ENCODE measurements at regions not wholly inside any gene's neighbourhood (a gene's known extent, or its start where the extent isn't known, plus 50 kb on each side); places are given as distances from the start of the nearest gene placed in this dataset.

GRCh38 chr10:101290431-101290830 is 61.2 kb upstream of the LBX1 start:
- peak overlapping the region; percentile 45 for H3K4me3 ChIP-seq (ENCODE audit: low read depth, low read length)
- H3K27me3 ChIP-seq (ENCODE audit: control insufficient read depth, insufficient read depth, low read length), result peaks cover 73% of the 10 kb centered on the region
- H3K9ac ChIP-seq (ENCODE audit: low read depth, low read length), result no peak overlapping the region
- H3K36me3 ChIP-seq (ENCODE audit: control insufficient read depth, insufficient read depth, low read length), result no peaks in the 10 kb centered on the region
- peaks cover 21% of the 10 kb centered on the region for H3K4me1 ChIP-seq (ENCODE audit: control insufficient read depth, insufficient read depth, low read length)
- H3K9me3 ChIP-seq (ENCODE audit: control insufficient read depth, insufficient read depth, low read length), result no peaks in the 10 kb centered on the region

GRCh38 chr10:101290881-101291280 is 61.6 kb upstream of the LBX1 start:
- Histone ChIP-seq H3K36me3 (ENCODE audit: control insufficient read depth, insufficient read depth, low read length) (no peaks in the 10 kb centered on the region), H3K9ac (ENCODE audit: low read depth, low read length) (no peak overlapping the region), H3K9me3 (ENCODE audit: control insufficient read depth, insufficient read depth, low read length) (no peaks in the 10 kb centered on the region), H3K4me1 (ENCODE audit: control insufficient read depth, insufficient read depth, low read length) (peaks cover 21% of the 10 kb centered on the region), H3K4me3 (ENCODE audit: low read depth, low read length) (peak overlapping the region; percentile 75), H3K27me3 (ENCODE audit: control insufficient read depth, insufficient read depth, low read length) (peaks cover 76% of the 10 kb centered on the region)

GRCh38 chr10:101291331-101292193 is 62.3 kb upstream of the LBX1 start:
- no peaks in the 10 kb centered on the region for H3K9me3 ChIP-seq (ENCODE audit: control insufficient read depth, insufficient read depth, low read length)
- peak overlapping the region; percentile 75 for H3K4me3 ChIP-seq (ENCODE audit: low read depth, low read length)
- no peak overlapping the region for H3K9ac ChIP-seq (ENCODE audit: low read depth, low read length)
- H3K27me3 ChIP-seq (ENCODE audit: control insufficient read depth, insufficient read depth, low read length), result peaks cover 77% of the 10 kb centered on the region
- no peaks in the 10 kb centered on the region for H3K36me3 ChIP-seq (ENCODE audit: control insufficient read depth, insufficient read depth, low read length)
- H3K4me1 ChIP-seq (ENCODE audit: control insufficient read depth, insufficient read depth, low read length), result peaks cover 16% of the 10 kb centered on the region

GRCh38 chr10:101292194-101293006 is 61.6 kb upstream of the BTRC start:
- no peaks in the 10 kb centered on the region for H3K9me3 ChIP-seq (ENCODE audit: control insufficient read depth, insufficient read depth, low read length)
- peaks cover 80% of the 10 kb centered on the region for H3K27me3 ChIP-seq (ENCODE audit: control insufficient read depth, insufficient read depth, low read length)
- peak overlapping the region; percentile 75 for H3K4me3 ChIP-seq (ENCODE audit: low read depth, low read length)
- no peaks in the 10 kb centered on the region for H3K36me3 ChIP-seq (ENCODE audit: control insufficient read depth, insufficient read depth, low read length)
- no peak overlapping the region for H3K9ac ChIP-seq (ENCODE audit: low read depth, low read length)
- peaks cover 16% of the 10 kb centered on the region for H3K4me1 ChIP-seq (ENCODE audit: control insufficient read depth, insufficient read depth, low read length)

- Histone ChIP-seq H3K36me3 (ENCODE audit: control insufficient read depth, insufficient read depth, low read length) (no peaks in the 10 kb centered on the region), H3K9ac (ENCODE audit: low read depth, low read length) (no peak overlapping the region), H3K27me3 (ENCODE audit: control insufficient read depth, insufficient read depth, low read length) (peaks cover 78% of the 10 kb centered on the region), H3K4me3 (ENCODE audit: low read depth, low read length) (peak overlapping the region; percentile 75), H3K9me3 (ENCODE audit: control insufficient read depth, insufficient read depth, low read length) (no peaks in the 10 kb centered on the region), H3K4me1 (ENCODE audit: control insufficient read depth, insufficient read depth, low read length) (peaks cover 21% of the 10 kb centered on the region)
Observed at GRCh38 chr10:101293007-101293723, 60.8 kb upstream of the BTRC start.

- H3K27me3 ChIP-seq (ENCODE audit: control insufficient read depth, insufficient read depth, low read length), result peaks cover 77% of the 10 kb centered on the region
- no peak overlapping the region for H3K9ac ChIP-seq (ENCODE audit: low read depth, low read length)
- H3K4me3 ChIP-seq (ENCODE audit: low read depth, low read length), result no peak overlapping the region
- H3K4me1 ChIP-seq (ENCODE audit: control insufficient read depth, insufficient read depth, low read length), result peaks cover 17% of the 10 kb centered on the region
- no peaks in the 10 kb centered on the region for H3K9me3 ChIP-seq (ENCODE audit: control insufficient read depth, insufficient read depth, low read length)
- H3K36me3 ChIP-seq (ENCODE audit: control insufficient read depth, insufficient read depth, low read length), result no peaks in the 10 kb centered on the region
Observed at GRCh38 chr10:101294109-101294508, 59.9 kb upstream of the BTRC start.

GRCh38 chr10:101295261-101295660 is 58.7 kb upstream of the BTRC start:
- H3K27me3 ChIP-seq (ENCODE audit: control insufficient read depth, insufficient read depth, low read length), result peaks cover 71% of the 10 kb centered on the region
- no peak overlapping the region for H3K9ac ChIP-seq (ENCODE audit: low read depth, low read length)
- H3K36me3 ChIP-seq (ENCODE audit: control insufficient read depth, insufficient read depth, low read length), result no peaks in the 10 kb centered on the region
- no peak overlapping the region for H3K4me3 ChIP-seq (ENCODE audit: low read depth, low read length)
- peaks cover 15% of the 10 kb centered on the region for H3K4me1 ChIP-seq (ENCODE audit: control insufficient read depth, insufficient read depth, low read length)
- H3K9me3 ChIP-seq (ENCODE audit: control insufficient read depth, insufficient read depth, low read length), result no peaks in the 10 kb centered on the region

- no peaks in the 10 kb centered on the region for H3K9me3 ChIP-seq (ENCODE audit: control insufficient read depth, insufficient read depth, low read length)
- H3K4me1 ChIP-seq (ENCODE audit: control insufficient read depth, insufficient read depth, low read length), result peaks cover 6% of the 10 kb centered on the region
- H3K4me3 ChIP-seq (ENCODE audit: low read depth, low read length), result no peak overlapping the region
- no peaks in the 10 kb centered on the region for H3K36me3 ChIP-seq (ENCODE audit: control insufficient read depth, insufficient read depth, low read length)
- peaks cover 57% of the 10 kb centered on the region for H3K27me3 ChIP-seq (ENCODE audit: control insufficient read depth, insufficient read depth, low read length)
- H3K9ac ChIP-seq (ENCODE audit: low read depth, low read length), result peak overlapping the region; percentile 37
Observed at GRCh38 chr10:101297901-101298486, 56.0 kb upstream of the BTRC start.

GRCh38 chr10:101299211-101299610 is 54.8 kb upstream of the BTRC start:
- peaks cover 45% of the 10 kb centered on the region for H3K27me3 ChIP-seq (ENCODE audit: control insufficient read depth, insufficient read depth, low read length)
- H3K4me1 ChIP-seq (ENCODE audit: control insufficient read depth, insufficient read depth, low read length), result peaks cover 6% of the 10 kb centered on the region
- H3K36me3 ChIP-seq (ENCODE audit: control insufficient read depth, insufficient read depth, low read length), result no peaks in the 10 kb centered on the region
- H3K4me3 ChIP-seq (ENCODE audit: low read depth, low read length), result no peak overlapping the region
- no peaks in the 10 kb centered on the region for H3K9me3 ChIP-seq (ENCODE audit: control insufficient read depth, insufficient read depth, low read length)
- no peak overlapping the region for H3K9ac ChIP-seq (ENCODE audit: low read depth, low read length)

GRCh38 chr10:101301111-101301731 is 52.7 kb upstream of the BTRC start:
- Histone ChIP-seq H3K9me3 (ENCODE audit: control insufficient read depth, insufficient read depth, low read length) (no peaks in the 10 kb centered on the region), H3K36me3 (ENCODE audit: control insufficient read depth, insufficient read depth, low read length) (no peaks in the 10 kb centered on the region), H3K4me1 (ENCODE audit: control insufficient read depth, insufficient read depth, low read length) (peaks cover 6% of the 10 kb centered on the region), H3K9ac (ENCODE audit: low read depth, low read length) (no peak overlapping the region), H3K4me3 (ENCODE audit: low read depth, low read length) (no peak overlapping the region), H3K27me3 (ENCODE audit: control insufficient read depth, insufficient read depth, low read length) (peaks cover 28% of the 10 kb centered on the region)
